ENCODE measurements at regions not wholly inside any gene's neighbourhood (a gene's known extent, or its start where the extent isn't known, plus 50 kb on each side); places are given as distances from the start of the nearest gene placed in this dataset.

DNA sequence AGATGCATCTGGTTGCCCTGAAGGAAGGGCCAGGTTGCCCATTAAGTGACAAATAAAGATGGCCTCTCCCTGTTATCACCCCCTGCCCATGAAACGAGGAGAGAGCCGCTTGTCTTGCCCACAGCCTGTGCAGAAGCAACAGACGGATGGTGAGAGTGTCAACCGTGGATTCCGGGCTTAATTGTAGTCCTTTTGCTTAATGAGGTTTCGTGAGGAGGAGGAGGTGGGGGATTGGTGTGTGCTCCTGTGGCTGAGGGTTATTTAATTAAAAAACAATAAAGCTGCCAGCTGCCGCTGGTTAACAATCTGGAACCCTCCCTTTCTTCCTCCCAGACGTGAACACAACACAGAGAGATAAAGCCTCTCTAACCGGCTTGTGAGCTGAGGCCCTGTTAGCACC, 188.0 kb upstream of the PARD3B start:
- TF ChIP-seq POLR2AphosphoS5 (IDR thresholded peaks at IDR 0.05) = no peak
- TF ChIP-seq, protein P1, sequence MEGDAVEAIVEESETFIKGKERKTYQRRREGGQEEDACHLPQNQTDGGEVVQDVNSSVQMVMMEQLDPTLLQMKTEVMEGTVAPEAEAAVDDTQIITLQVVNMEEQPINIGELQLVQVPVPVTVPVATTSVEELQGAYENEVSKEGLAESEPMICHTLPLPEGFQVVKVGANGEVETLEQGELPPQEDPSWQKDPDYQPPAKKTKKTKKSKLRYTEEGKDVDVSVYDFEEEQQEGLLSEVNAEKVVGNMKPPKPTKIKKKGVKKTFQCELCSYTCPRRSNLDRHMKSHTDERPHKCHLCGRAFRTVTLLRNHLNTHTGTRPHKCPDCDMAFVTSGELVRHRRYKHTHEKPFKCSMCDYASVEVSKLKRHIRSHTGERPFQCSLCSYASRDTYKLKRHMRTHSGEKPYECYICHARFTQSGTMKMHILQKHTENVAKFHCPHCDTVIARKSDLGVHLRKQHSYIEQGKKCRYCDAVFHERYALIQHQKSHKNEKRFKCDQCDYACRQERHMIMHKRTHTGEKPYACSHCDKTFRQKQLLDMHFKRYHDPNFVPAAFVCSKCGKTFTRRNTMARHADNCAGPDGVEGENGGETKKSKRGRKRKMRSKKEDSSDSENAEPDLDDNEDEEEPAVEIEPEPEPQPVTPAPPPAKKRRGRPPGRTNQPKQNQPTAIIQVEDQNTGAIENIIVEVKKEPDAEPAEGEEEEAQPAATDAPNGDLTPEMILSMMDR (IDR thresholded peaks at IDR 0.05) = no peak
- TF ChIP-seq EP300 (IDR thresholded peaks at IDR 0.05) = no peak
- no peak for TF ChIP-seq POLR2A (IDR thresholded peaks at IDR 0.05)
- intact Hi-C loops (cut with DNase I) = no loop called here
- Histone ChIP-seq H3K36me3 (no peaks in the 10 kb centered on the region), H3K4me1 (peaks cover 0 to 7% (median 4%) of the 10 kb centered on the region in 4 donors), H3K27me3 (no peaks in the 10 kb centered on the region), H3K4me3 (no peak overlapping the region), H3K27ac (no peak overlapping the region), H3K9me3 (no peaks in the 10 kb centered on the region)
- DNase-seq = no peak
- WGBS, 2 donors = 88 to 94% methylated on average over 9 of the region's 9 CpGs

DNA sequence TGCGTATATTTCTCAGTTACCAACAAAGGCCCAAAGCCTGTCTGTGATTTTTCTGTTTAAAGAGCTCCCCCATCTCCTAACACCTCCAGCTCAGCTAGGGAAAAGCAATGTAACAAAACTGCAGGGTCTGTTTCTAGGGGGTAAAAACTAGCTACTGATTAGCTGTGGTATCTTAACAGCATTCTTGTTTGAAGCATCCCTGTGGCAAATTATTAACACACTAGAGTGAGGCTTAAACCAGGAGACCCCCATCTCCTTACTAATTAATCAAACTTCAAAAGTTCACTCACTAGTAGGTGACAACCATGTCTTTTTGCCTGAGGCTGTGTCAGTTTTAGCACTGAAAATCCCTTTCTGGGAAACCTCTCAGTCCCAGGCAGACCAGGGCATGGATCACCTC, 186.2 kb upstream of the PARD3B start:
- no peak for DNase-seq
- Histone ChIP-seq H3K4me3 (no peak overlapping the region), H3K36me3 (no peaks in the 10 kb centered on the region), H3K27ac (no peak overlapping the region), H3K9me3 (no peaks in the 10 kb centered on the region), H3K4me1 (peaks cover 0 to 17% (median 12%) of the 10 kb centered on the region in 4 donors), H3K27me3 (no peaks in the 10 kb centered on the region)
- WGBS, 2 donors = 96 to 97% methylated on average over 1 of the region's 1 CpG
- TF ChIP-seq, protein P1 (IDR thresholded peaks at IDR 0.05) = no peak
- TF ChIP-seq EP300 (IDR thresholded peaks at IDR 0.05) = no peak
- TF ChIP-seq POLR2AphosphoS5 (IDR thresholded peaks at IDR 0.05) = no peak
- no peak for TF ChIP-seq POLR2A (IDR thresholded peaks at IDR 0.05)
- intact Hi-C loops (cut with DNase I) = no loop called here

DNA sequence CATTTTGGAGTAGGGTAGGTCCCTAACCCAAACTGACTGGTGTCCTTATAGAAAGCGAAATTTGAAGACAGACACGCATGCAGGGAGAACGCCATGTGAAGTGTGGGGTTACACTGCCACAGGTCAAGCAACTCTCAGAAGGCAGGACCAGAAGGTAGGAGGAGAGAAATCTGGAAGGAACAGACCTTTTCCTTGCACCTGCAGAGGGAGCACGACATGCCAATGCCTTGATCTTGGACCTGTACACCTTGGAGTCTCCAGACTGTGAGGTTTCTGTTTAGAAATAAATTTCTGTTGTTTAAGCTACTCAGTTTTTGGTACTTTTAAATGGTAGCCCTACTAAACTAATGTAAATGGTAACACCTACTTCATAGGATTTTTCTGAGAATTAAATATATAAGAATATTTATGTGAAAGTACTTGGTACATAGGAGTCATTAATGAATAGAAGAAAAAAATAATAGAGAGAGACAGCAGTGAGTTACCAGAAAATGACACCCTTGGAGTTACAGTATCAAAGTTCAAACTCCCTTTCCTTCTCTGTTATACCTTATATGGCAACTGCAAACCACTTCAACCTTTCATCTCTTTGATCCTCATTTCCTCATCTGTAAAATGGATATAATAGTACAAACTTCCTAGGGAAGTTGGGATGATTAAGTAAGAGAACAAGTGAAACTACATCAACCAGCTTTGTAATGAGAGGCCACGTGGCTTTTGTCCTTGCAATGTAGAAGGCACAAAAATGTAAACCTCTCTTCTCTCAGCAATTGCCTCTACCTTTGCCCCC, 184.9 kb upstream of the PARD3B start:
- DNase-seq = no peak
- Histone ChIP-seq H3K4me1 (peaks cover 0 to 17% (median 12%) of the 10 kb centered on the region in 4 donors), H3K27ac (no peak overlapping the region), H3K36me3 (no peaks in the 10 kb centered on the region), H3K27me3 (no peaks in the 10 kb centered on the region), H3K4me3 (no peak overlapping the region), H3K9me3 (no peaks in the 10 kb centered on the region)
- TF ChIP-seq POLR2A (IDR thresholded peaks at IDR 0.05) (no peak), POLR2AphosphoS5 (IDR thresholded peaks at IDR 0.05) (no peak), EP300 (IDR thresholded peaks at IDR 0.05) (no peak)
- TF ChIP-seq, protein P1 (IDR thresholded peaks at IDR 0.05) = no peak
- intact Hi-C loops (cut with DNase I) = loop anchor here (5.0 kb wide), 1 partner anchor 87 kb away; no protein-coding TSS in a partner anchor
- WGBS, 2 donors = 81 to 83% methylated on average over 5 of the region's 5 CpGs

DNA sequence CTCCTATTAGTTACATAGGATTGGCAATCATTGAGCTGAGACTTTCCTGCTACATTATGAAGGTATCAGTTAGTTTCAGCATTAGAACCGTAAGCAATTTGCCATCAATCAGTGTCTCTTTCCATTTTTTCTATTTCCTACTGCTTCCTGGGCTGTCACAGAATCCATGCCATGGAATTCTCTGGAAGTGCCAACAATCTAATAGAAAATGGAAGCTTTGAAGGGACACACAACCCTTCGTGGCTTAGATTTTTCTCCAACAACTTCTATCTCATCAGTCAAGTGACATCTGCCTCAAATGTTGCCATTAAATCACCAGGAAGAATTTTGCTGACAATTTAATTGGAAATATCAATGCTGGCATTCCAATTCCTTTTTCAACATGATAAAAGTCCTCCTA, 183.5 kb upstream of the PARD3B start:
- WGBS, 2 donors = 89 to 90% methylated on average over 2 of the region's 2 CpGs

More for the DNA sequence above, 183.5 kb upstream of the PARD3B start:
- no peak for TF ChIP-seq EP300 (IDR thresholded peaks at IDR 0.05)
- TF ChIP-seq POLR2A (IDR thresholded peaks at IDR 0.05) = no peak
- TF ChIP-seq, protein P1 (IDR thresholded peaks at IDR 0.05) = no peak
- no peak for TF ChIP-seq POLR2AphosphoS5 (IDR thresholded peaks at IDR 0.05)
- H3K4me1 ChIP-seq = peaks cover 0 to 17% (median 12%) of the 10 kb centered on the region in 4 donors
- no peak for DNase-seq
- intact Hi-C loops (cut with DNase I) = loop anchor here (5.0 kb wide), 1 partner anchor 86 kb away; no protein-coding TSS in a partner anchor
- H3K4me3 ChIP-seq = no peak overlapping the region
- H3K27ac ChIP-seq = no peak overlapping the region
- H3K9me3 ChIP-seq = no peaks in the 10 kb centered on the region
- H3K36me3 ChIP-seq = no peaks in the 10 kb centered on the region
- H3K27me3 ChIP-seq = no peaks in the 10 kb centered on the region
